Muscle of leg (tissue), 3 donors: ENCODE measurements at regions not wholly inside any gene's neighbourhood (a gene's known extent, or its start where the extent isn't known, plus 50 kb on each side); places are given as distances from the start of the nearest gene placed in this dataset.

ENCODE experiments used
- DNase-seq: peaks from one replicate; pipeline ENCODE4 v3.0.0; 2013
- H3K27ac ChIP-seq: one replicate; pipeline ENCODE4 v1.5.1; 2013; ENCODE audit warnings: mild to moderate bottlenecking, low read length, control low read depth
- H3K27me3 ChIP-seq: one replicate; pipeline ENCODE4 v1.6.1; 2013; ENCODE audit warnings: low read length; ENCODE audit not compliant: control insufficient read depth, insufficient read depth
- H3K36me3 ChIP-seq: one replicate; pipeline ENCODE4 v1.6.1; 2013; ENCODE audit warnings: low read length; ENCODE audit not compliant: control insufficient read depth, insufficient read depth
- H3K4me1 ChIP-seq: one replicate; pipeline ENCODE4 v1.6.1; 2013; ENCODE audit warnings: low read length; ENCODE audit not compliant: control insufficient read depth, insufficient read depth
- H3K4me3 ChIP-seq: one replicate; pipeline ENCODE4 v1.5.1; 2013; ENCODE audit warnings: low read length, control low read depth
- H3K9me3 ChIP-seq: replicated peaks from 2 replicates; pipeline ENCODE4 v1.6.1; 2013; ENCODE audit warnings: low read depth, low read length; ENCODE audit not compliant: control insufficient read depth
- WGBS: methylation state at CpG from one replicate; pipeline ENCODE4 v1.1.5; 2013; ENCODE audit warnings: missing lambda C conversion rate; ENCODE audit not compliant: insufficient coverage; 5-methylcytosine and 5-hydroxymethylcytosine counted together

- H3K9me3 ChIP-seq = no peaks in the 10 kb centered on the region
- H3K36me3 ChIP-seq = no peaks in the 10 kb centered on the region
- no peak overlapping the region for H3K4me3 ChIP-seq
- 84% methylated on average over 2 of the region's 8 CpGs for WGBS
- H3K27ac ChIP-seq = no peak overlapping the region
- H3K4me1 ChIP-seq = no peaks in the 10 kb centered on the region
- H3K27me3 ChIP-seq = no peaks in the 10 kb centered on the region
- no peak for DNase-seq
These were observed 325.2 kb upstream of the RPS23 start for GRCh38 chr5:82603033-82603987.

GRCh38 chr5:82601861-82602260, 323.7 kb upstream of the RPS23 start:
- no peaks in the 10 kb centered on the region for H3K4me1 ChIP-seq
- no peaks in the 10 kb centered on the region for H3K27me3 ChIP-seq
- H3K36me3 ChIP-seq = no peaks in the 10 kb centered on the region
- no peak overlapping the region for H3K27ac ChIP-seq
- 100% methylated on average over 1 of the region's 1 CpG for WGBS
- no peak overlapping the region for H3K4me3 ChIP-seq
- no peak for DNase-seq
- no peaks in the 10 kb centered on the region for H3K9me3 ChIP-seq

- no peaks in the 10 kb centered on the region for H3K4me1 ChIP-seq
- no peak overlapping the region for H3K27ac ChIP-seq
- 65% methylated on average over 3 of the region's 3 CpGs for WGBS
- no peaks in the 10 kb centered on the region for H3K9me3 ChIP-seq
- H3K4me3 ChIP-seq = no peak overlapping the region
- H3K27me3 ChIP-seq = no peaks in the 10 kb centered on the region
- no peak for DNase-seq
- H3K36me3 ChIP-seq = no peaks in the 10 kb centered on the region
These were observed 322.9 kb upstream of the RPS23 start for GRCh38 chr5:82601077-82601476.

GRCh38 chr5:82599692-82600091, 321.5 kb upstream of the RPS23 start:
- no peaks in the 10 kb centered on the region for H3K4me1 ChIP-seq
- H3K4me3 ChIP-seq = no peak overlapping the region
- no peak overlapping the region for H3K27ac ChIP-seq
- no peak for DNase-seq
- no CpG with 5 or more reads among the region's 1 CpG for WGBS
- no peaks in the 10 kb centered on the region for H3K9me3 ChIP-seq
- no peaks in the 10 kb centered on the region for H3K27me3 ChIP-seq
- H3K36me3 ChIP-seq = no peaks in the 10 kb centered on the region

- no peak for DNase-seq
- Histone ChIP-seq H3K9me3 (no peaks in the 10 kb centered on the region), H3K36me3 (no peaks in the 10 kb centered on the region), H3K27me3 (no peaks in the 10 kb centered on the region), H3K4me3 (no peak overlapping the region), H3K4me1 (no peaks in the 10 kb centered on the region), H3K27ac (no peak overlapping the region)
- no CpG with 5 or more reads among the region's 1 CpG for WGBS
These were observed 320.9 kb upstream of the RPS23 start for GRCh38 chr5:82599030-82599429.

GRCh38 chr5:82597437-82597836, 319.3 kb upstream of the RPS23 start:
- no peaks in the 10 kb centered on the region for H3K4me1 ChIP-seq
- no peaks in the 10 kb centered on the region for H3K36me3 ChIP-seq
- no peak overlapping the region for H3K27ac ChIP-seq
- H3K27me3 ChIP-seq = no peaks in the 10 kb centered on the region
- no peak overlapping the region for H3K4me3 ChIP-seq
- no peak for DNase-seq
- no peaks in the 10 kb centered on the region for H3K9me3 ChIP-seq

GRCh38 chr5:82596451-82596850, 318.3 kb upstream of the RPS23 start:
- DNase-seq = no peak
- 60% methylated on average over 1 of the region's 5 CpGs for WGBS

GRCh38 chr5:82595113-82595512, 317.0 kb upstream of the RPS23 start:
- no peak overlapping the region for H3K27ac ChIP-seq
- DNase-seq = no peak
- no peaks in the 10 kb centered on the region for H3K9me3 ChIP-seq
- no peak overlapping the region for H3K4me3 ChIP-seq
- no peaks in the 10 kb centered on the region for H3K27me3 ChIP-seq
- no peaks in the 10 kb centered on the region for H3K36me3 ChIP-seq
- WGBS = no CpG with 5 or more reads among the region's 4 CpGs
- no peaks in the 10 kb centered on the region for H3K4me1 ChIP-seq

More at GRCh38 chr5:82596451-82596850, 318.3 kb upstream of the RPS23 start:
- no peaks in the 10 kb centered on the region for H3K36me3 ChIP-seq
- H3K9me3 ChIP-seq = no peaks in the 10 kb centered on the region
- H3K27ac ChIP-seq = no peak overlapping the region
- H3K27me3 ChIP-seq = no peaks in the 10 kb centered on the region
- H3K4me1 ChIP-seq = no peaks in the 10 kb centered on the region
- no peak overlapping the region for H3K4me3 ChIP-seq

- no peaks in the 10 kb centered on the region for H3K9me3 ChIP-seq
- H3K27ac ChIP-seq = no peak overlapping the region
- H3K27me3 ChIP-seq = no peaks in the 10 kb centered on the region
- 80% methylated on average over 1 of the region's 1 CpG for WGBS
- no peak for DNase-seq
- H3K36me3 ChIP-seq = no peaks in the 10 kb centered on the region
- H3K4me1 ChIP-seq = no peaks in the 10 kb centered on the region
- no peak overlapping the region for H3K4me3 ChIP-seq
These were observed 315.9 kb upstream of the RPS23 start for GRCh38 chr5:82594097-82594496.

GRCh38 chr5:82593481-82593880, 315.3 kb upstream of the RPS23 start:
- Histone ChIP-seq H3K27me3 (no peaks in the 10 kb centered on the region), H3K9me3 (no peaks in the 10 kb centered on the region), H3K27ac (no peak overlapping the region), H3K4me3 (no peak overlapping the region), H3K4me1 (no peaks in the 10 kb centered on the region), H3K36me3 (no peaks in the 10 kb centered on the region)
- peak; percentile 28 for DNase-seq
- no CpG with 5 or more reads among the region's 1 CpG for WGBS
